BJ (cell line): ENCODE measurements at regions not wholly inside any gene's neighbourhood (a gene's known extent, or its start where the extent isn't known, plus 50 kb on each side); places are given as distances from the start of the nearest gene placed in this dataset.

Experiments
- CTCF ChIA-PET: fragments of 350-600 bp; formaldehyde crosslinking; extraction: SDS; loops from one replicate; lab custom pipeline; 2021; ENCODE audit warnings: antibody characterized with exemption, inconsistent platforms; lab: Yijun Ruan, JAX
- POLR2A ChIA-PET: fragments of 300-600 bp; sonication (Branson Sonifier 250); formaldehyde crosslinking; extraction: SDS; loops from one replicate; lab custom pipeline; 2021; ENCODE audit warnings: antibody characterized with exemption; lab: Charles Lee
- DNase-seq: peaks from one replicate; pipeline ENCODE4 v3.0.0-alpha.2; 2011; ENCODE audit warnings: low read depth
- H3K27me3 ChIP-seq: 2 replicates; pipeline ENCODE4 v1.6.0; 2011; ENCODE audit warnings: low read length; ENCODE audit not compliant: control insufficient read depth, insufficient read depth
- H3K36me3 ChIP-seq: 2 replicates; pipeline ENCODE4 v1.5.1; 2011; ENCODE audit warnings: low read length; ENCODE audit not compliant: control insufficient read depth, insufficient read depth
- H3K4me3 ChIP-seq: 2 replicates; pipeline ENCODE4 v1.5.1; 2011; ENCODE audit warnings: low read depth, mild to moderate bottlenecking, control low read depth, low read length
- TF ChIP-seq, protein P1 (sequence below): IDR thresholded peaks from 2 replicates; pipeline ENCODE4 v1.5.1; 2011; ENCODE audit warnings: low read depth, mild to moderate bottlenecking, control low read depth, inconsistent platforms, low read length, moderate library complexity; ENCODE audit not compliant: insufficient read depth

DNA sequence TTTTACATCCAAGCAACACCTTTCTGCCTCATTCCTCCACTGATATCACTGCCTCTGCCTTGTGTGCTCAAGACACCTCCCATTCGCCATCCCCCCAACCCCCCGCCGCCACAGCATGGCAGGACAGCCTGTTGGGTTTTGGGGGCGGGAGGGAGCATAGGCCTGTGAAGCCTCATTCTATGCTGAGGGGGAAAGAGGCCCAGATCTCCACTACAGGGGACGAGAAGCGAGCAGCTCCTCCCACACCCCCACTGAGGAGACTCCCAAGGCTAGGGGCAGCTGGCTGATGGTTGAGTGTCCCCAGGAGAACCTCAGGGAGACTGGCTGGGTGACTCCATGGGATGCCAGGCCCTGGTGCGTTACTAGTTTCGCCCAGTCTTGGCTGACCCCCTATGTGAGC is 214.3 kb upstream of the SIX2 start:
- CTCF ChIA-PET: interaction anchor here (1.4 kb wide), 1 partner anchor 12 kb away, joined by 3 read pairs; no protein-coding TSS in a partner anchor

DNA sequence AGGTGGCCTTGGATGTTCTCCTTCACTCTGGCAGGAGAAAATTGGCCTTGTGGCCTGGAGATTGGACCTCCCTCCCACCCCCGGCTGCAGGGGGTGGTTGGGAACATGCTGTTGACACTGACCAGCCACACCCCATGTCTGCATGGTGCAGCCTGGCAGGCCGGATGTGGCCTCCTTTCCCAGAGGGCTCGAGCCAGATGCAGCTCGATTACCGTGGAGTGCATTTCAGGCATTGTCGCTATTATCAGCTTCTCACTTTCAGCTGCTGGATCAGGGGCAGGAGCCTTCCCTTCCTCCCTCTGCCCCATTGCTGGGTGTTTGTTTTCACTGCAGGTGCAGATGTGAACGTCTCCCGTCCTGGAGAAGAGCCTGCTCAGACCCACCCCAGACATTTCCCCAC is 211.0 kb upstream of the SIX2 start:
- DNase-seq: no peak
- ChIA-PET CTCF (interaction anchor here (2.2 kb wide), 1 partner anchor 12 kb away, joined by 4 read pairs; no protein-coding TSS in a partner anchor), POLR2A (no interaction called here)
- TF ChIP-seq, protein P1, sequence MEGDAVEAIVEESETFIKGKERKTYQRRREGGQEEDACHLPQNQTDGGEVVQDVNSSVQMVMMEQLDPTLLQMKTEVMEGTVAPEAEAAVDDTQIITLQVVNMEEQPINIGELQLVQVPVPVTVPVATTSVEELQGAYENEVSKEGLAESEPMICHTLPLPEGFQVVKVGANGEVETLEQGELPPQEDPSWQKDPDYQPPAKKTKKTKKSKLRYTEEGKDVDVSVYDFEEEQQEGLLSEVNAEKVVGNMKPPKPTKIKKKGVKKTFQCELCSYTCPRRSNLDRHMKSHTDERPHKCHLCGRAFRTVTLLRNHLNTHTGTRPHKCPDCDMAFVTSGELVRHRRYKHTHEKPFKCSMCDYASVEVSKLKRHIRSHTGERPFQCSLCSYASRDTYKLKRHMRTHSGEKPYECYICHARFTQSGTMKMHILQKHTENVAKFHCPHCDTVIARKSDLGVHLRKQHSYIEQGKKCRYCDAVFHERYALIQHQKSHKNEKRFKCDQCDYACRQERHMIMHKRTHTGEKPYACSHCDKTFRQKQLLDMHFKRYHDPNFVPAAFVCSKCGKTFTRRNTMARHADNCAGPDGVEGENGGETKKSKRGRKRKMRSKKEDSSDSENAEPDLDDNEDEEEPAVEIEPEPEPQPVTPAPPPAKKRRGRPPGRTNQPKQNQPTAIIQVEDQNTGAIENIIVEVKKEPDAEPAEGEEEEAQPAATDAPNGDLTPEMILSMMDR: no peak
- Histone ChIP-seq H3K27me3 (peaks cover 10% of the 10 kb centered on the region), H3K36me3 (no peaks in the 10 kb centered on the region), H3K4me3 (no peak overlapping the region)

More for the DNA sequence above, 214.3 kb upstream of the SIX2 start:
- no peak for DNase-seq
- no peaks in the 10 kb centered on the region for H3K36me3 ChIP-seq
- TF ChIP-seq, protein P1: no peak
- POLR2A ChIA-PET: no interaction called here
- peaks cover 8% of the 10 kb centered on the region; the same call in 1 of the 2 replicates for H3K27me3 ChIP-seq
- H3K4me3 ChIP-seq: no peak overlapping the region

DNA sequence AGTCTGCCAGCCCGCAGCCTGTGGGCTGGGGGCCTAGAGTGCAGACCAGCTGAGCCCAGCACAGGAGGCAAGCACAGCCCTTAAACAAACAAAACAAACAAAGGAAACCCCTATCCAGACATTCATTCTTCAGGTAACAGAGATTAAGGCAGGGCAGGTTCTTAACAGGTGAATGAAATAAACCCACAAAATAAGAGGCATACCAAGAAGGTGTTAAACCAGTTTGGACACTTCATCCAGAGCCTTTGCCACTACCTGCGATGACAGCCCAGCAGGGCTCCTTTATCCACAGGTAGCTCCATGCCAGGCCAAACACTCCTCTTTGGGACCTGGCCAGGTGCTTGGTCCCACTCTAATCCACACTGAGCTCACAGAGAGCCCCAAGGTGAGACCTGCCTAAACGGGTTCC is 209.7 kb upstream of the SIX2 start:
- Histone ChIP-seq H3K4me3 (no peak overlapping the region), H3K27me3 (peaks cover 12% of the 10 kb centered on the region), H3K36me3 (no peaks in the 10 kb centered on the region)
- TF ChIP-seq, protein P1: no peak
- DNase-seq: no peak
- ChIA-PET CTCF (interaction anchor here (1.1 kb wide), 1 partner anchor 151 kb away, joined by 3 read pairs; no protein-coding TSS in a partner anchor), POLR2A (no interaction called here)

DNA sequence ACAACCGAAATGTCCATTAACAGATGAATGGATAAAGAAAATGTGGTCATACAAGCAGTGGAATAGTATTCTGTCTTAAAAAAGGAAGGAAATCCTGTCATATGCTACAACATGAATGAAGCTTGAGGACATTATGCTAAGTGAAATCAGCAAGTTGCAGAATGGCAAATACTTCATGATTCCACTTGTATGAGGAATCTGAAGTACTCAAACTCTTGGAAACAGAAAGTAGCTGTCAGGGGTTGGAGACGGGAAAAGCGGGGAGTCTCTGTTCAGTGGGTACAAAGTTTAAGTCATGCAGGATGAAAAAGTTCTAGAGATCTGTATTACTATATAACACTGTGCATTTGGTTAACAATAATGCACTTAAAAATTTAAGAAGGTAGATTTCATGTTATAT is 209.0 kb upstream of the SIX2 start:
- CTCF ChIA-PET: no interaction called here

DNA sequence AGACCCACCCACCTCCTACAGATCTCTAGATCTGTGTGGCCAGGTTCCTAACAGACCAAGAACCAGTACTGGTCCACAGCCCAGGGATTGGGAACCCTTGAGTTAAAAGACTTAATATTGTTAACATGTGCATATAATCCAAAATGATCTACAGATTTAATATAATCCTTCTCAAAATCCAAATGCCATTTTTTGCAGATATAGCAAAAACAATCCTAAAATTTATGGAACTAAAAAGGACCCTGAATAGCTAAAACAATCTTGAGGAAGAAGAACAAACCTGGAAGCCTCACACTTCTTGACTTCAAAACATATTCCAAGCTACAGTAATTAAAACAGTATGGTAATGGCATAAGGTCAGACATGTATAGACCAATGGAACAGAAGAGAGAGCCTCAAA is 206.9 kb upstream of the SIX2 start:
- TF ChIP-seq, protein P1: no peak
- ChIA-PET CTCF (no interaction called here), POLR2A (no interaction called here)
- no peaks in the 10 kb centered on the region for H3K36me3 ChIP-seq
- no peak for DNase-seq
- no peak overlapping the region for H3K4me3 ChIP-seq
- H3K27me3 ChIP-seq: peaks cover 11% of the 10 kb centered on the region

More for the DNA sequence above, 209.0 kb upstream of the SIX2 start:
- Histone ChIP-seq H3K4me3 (no peak overlapping the region), H3K36me3 (no peaks in the 10 kb centered on the region), H3K27me3 (peaks cover 12% of the 10 kb centered on the region)
- POLR2A ChIA-PET: no interaction called here
- TF ChIP-seq, protein P1: no peak
- no peak for DNase-seq
